Activated T-helper 2 cell treated with anti-CD3 and anti-CD28 coated beads, Interferon-gamma antibody, Interleukin-2, Interleukin-4, amounts not matched to agents 10 μg/mL and 5 μg/mL and 100 μg/mL, durations not matched to agents 14 hours and 24 hours and 36 hours (primary cell): ENCODE measurements at regions not wholly inside any gene's neighbourhood (a gene's known extent, or its start where the extent isn't known, plus 50 kb on each side); places are given as distances from the start of the nearest gene placed in this dataset.

Experiments
- DNase-seq: peaks from one replicate; pipeline ENCODE4 v3.0.0; 2021; ENCODE audit warnings: low spot score
- H3K27ac Mint-ChIP-seq: one replicate; pipeline ENCODE4 v1.8.0; 2021; ENCODE audit warnings: mixed read lengths
- H3K27me3 Mint-ChIP-seq: one replicate; pipeline ENCODE4 v1.8.0; 2021; ENCODE audit warnings: low read depth, mixed read lengths
- H3K36me3 Mint-ChIP-seq: one replicate; pipeline ENCODE4 v1.8.0; 2021; ENCODE audit warnings: low read depth, mixed read lengths
- H3K4me1 Mint-ChIP-seq: one replicate; pipeline ENCODE4 v1.8.0; 2021; ENCODE audit warnings: low read depth, mixed read lengths
- H3K4me3 Mint-ChIP-seq: one replicate; pipeline ENCODE4 v1.8.0; 2021; ENCODE audit warnings: low read depth, mild to moderate bottlenecking, moderate library complexity, mixed read lengths
- H3K9me3 Mint-ChIP-seq: one replicate; pipeline ENCODE4 v1.8.0; 2021; ENCODE audit warnings: mixed read lengths
- intact Hi-C: fragments of 100-400 bp; cut with micrococcal nuclease; formaldehyde crosslinking; loops from one replicate; pipeline ENCODE4 v1.15.1; 2023

DNA sequence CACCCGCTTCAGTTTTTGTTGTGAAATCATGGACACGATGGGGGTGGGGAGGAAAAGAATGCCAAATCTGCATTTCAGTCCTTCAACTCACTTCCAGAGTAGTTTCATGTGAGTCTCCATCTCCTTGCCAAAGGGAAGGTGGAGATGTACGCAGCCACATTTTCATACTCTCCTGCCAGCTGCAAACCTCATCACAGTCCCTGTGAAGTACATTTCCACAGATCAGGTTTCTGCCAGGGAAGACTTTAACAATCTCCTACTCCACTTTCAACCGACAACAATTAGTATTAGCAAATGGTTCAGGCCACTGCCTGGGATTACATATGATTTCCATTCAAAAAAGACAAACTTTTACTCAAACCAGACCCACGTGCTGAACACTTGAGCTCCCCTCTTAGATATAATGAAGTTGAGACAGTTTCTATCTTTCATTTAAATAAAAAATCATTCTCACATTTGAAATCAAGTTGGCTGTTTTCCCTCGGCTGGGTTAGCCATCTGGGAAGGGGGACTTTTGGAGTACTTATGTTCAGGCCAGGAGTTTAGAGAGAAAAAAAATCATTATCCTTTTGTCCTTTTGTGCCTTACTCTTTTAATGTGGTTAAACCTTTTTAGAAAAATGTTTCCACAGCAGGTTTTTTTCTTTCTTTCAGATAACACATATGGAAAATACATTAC is 51.0 kb upstream of the CEP162 start:
- Mint-ChIP-seq H3K4me1 (no peaks in the 10 kb centered on the region), H3K9me3 (no peaks in the 10 kb centered on the region), H3K4me3 (no peak overlapping the region), H3K36me3 (no peaks in the 10 kb centered on the region), H3K27ac (no peak overlapping the region), H3K27me3 (no peaks in the 10 kb centered on the region)
- DNase-seq: no peak
- intact Hi-C loops: no loop called here
